MCF 10A (cell line): ENCODE measurements at regions not wholly inside any gene's neighbourhood (a gene's known extent, or its start where the extent isn't known, plus 50 kb on each side); places are given as distances from the start of the nearest gene placed in this dataset.

Experiments used
- BruUV-seq: library from RNA; stranded (reverse); fragments of 400-500 nt; replicated peaks from 2 replicates; lab custom pipeline; 2021; lab: Mats Ljungman, UMichigan
- CTCF ChIA-PET: fragments of 300-600 bp; sonication (Branson Sonifier 250); formaldehyde crosslinking; extraction: SDS; loops from one replicate; lab custom pipeline; 2021; ENCODE audit warnings: antibody characterized with exemption, inconsistent platforms; lab: Yijun Ruan, JAX
- POLR2A ChIA-PET: fragments of 300-600, 350-650 bp; sonication (Branson Sonifier 250); formaldehyde crosslinking; extraction: SDS; loops from one replicate; lab custom pipeline; 2020; ENCODE audit warnings: antibody characterized with exemption, inconsistent platforms; lab: Yijun Ruan, JAX
- DNase-seq: peaks from one replicate; pipeline ENCODE4 v3.0.0-alpha.2; 2018; ENCODE audit not compliant: unreplicated experiment
- H3K27ac Mint-ChIP-seq: one replicate; pipeline ENCODE4 v1.8.0; 2022; ENCODE audit warnings: mild to moderate bottlenecking, low read depth, mixed read lengths; ENCODE audit not compliant: unreplicated experiment
- H3K27me3 Mint-ChIP-seq: one replicate; pipeline ENCODE4 v1.8.0; 2022; ENCODE audit warnings: mixed read lengths; ENCODE audit not compliant: insufficient read depth, unreplicated experiment
- H3K36me3 Mint-ChIP-seq: one replicate; pipeline ENCODE4 v1.8.0; 2022; ENCODE audit warnings: mild to moderate bottlenecking, moderate library complexity, mixed read lengths; ENCODE audit not compliant: insufficient read depth, unreplicated experiment
- H3K4me1 Mint-ChIP-seq: one replicate; pipeline ENCODE4 v1.8.0; 2022; ENCODE audit warnings: mixed read lengths; ENCODE audit not compliant: insufficient read depth, unreplicated experiment
- H3K4me3 Mint-ChIP-seq: one replicate; pipeline ENCODE4 v1.8.0; 2022; ENCODE audit warnings: mild to moderate bottlenecking, moderate library complexity, mixed read lengths; ENCODE audit not compliant: unreplicated experiment
- H3K9me3 Mint-ChIP-seq: one replicate; pipeline ENCODE4 v1.8.0; 2022; ENCODE audit warnings: mixed read lengths; ENCODE audit not compliant: unreplicated experiment
- intact Hi-C: fragments of 100-400 bp; cut with micrococcal nuclease; formaldehyde crosslinking; loops from 2 replicates; pipeline ENCODE4 v1.14.1; 2022
- TF ChIP-seq, protein P1 (sequence below): fragments of 200-600 bp; IDR thresholded peaks from one replicate; pipeline ENCODE4 v1.8.0; 2022; ENCODE audit warnings: antibody characterized with exemption, mild to moderate bottlenecking; ENCODE audit not compliant: unreplicated experiment

DNA sequence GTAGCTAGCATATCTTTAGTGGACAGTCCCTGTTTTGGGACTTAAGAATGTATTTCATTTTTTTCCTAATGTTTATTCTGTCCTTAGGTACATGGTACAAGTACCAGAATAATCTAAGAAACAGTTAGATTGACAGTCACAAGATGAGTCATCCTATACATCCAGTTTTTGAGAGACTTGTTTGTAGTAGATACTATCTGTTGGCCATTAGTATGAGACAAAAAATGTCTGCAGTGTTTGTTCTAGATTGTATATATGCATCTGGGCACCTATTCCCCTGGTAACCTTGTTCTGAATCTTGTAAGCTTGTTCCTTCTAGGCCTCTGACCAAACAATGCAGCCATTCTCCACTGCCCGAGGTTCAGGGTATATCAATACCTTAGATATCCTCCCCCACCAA lies 1343.5 kb downstream of the SUCLG1 start:
- no TSS peak for BruUV-seq
- TF ChIP-seq, protein P1, sequence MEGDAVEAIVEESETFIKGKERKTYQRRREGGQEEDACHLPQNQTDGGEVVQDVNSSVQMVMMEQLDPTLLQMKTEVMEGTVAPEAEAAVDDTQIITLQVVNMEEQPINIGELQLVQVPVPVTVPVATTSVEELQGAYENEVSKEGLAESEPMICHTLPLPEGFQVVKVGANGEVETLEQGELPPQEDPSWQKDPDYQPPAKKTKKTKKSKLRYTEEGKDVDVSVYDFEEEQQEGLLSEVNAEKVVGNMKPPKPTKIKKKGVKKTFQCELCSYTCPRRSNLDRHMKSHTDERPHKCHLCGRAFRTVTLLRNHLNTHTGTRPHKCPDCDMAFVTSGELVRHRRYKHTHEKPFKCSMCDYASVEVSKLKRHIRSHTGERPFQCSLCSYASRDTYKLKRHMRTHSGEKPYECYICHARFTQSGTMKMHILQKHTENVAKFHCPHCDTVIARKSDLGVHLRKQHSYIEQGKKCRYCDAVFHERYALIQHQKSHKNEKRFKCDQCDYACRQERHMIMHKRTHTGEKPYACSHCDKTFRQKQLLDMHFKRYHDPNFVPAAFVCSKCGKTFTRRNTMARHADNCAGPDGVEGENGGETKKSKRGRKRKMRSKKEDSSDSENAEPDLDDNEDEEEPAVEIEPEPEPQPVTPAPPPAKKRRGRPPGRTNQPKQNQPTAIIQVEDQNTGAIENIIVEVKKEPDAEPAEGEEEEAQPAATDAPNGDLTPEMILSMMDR: no peak
- H3K4me3 Mint-ChIP-seq: no peak overlapping the region
- H3K9me3 Mint-ChIP-seq: no peaks in the 10 kb centered on the region
- no peak overlapping the region for H3K27ac Mint-ChIP-seq
- DNase-seq: no peak
- no peaks in the 10 kb centered on the region for H3K27me3 Mint-ChIP-seq
- ChIA-PET POLR2A (no interaction called here), CTCF (interaction anchor here (0.6 kb wide), 1 partner anchor 627 kb away, joined by 4 read pairs; no protein-coding TSS in a partner anchor)
- H3K4me1 Mint-ChIP-seq: no peaks in the 10 kb centered on the region
- intact Hi-C loops: no loop called here
- H3K36me3 Mint-ChIP-seq: no peaks in the 10 kb centered on the region

DNA sequence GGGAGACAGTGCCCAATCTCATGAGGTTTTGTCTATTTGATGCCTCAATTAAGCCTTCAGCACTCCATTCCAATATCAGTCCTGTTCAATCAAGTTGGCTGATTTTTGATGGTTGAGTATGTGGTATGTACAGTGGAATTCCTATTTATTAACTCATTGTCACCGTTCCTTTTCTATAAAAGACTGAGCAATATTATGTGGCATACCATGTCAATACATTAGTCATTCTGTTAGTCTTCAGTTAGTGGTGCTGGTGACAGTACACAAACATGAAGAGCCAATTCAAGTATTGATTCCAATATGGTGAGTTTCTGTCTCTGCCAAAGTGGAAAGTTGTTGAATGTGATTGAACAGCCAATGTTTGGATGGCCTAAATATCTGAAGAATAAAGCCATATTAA lies 1343.9 kb downstream of the SUCLG1 start:
- POLR2A ChIA-PET: no interaction called here
- intact Hi-C loops: no loop called here
- Mint-ChIP-seq H3K4me1 (no peaks in the 10 kb centered on the region), H3K27me3 (no peaks in the 10 kb centered on the region), H3K36me3 (no peaks in the 10 kb centered on the region), H3K4me3 (no peak overlapping the region), H3K27ac (no peak overlapping the region), H3K9me3 (no peaks in the 10 kb centered on the region)
- BruUV-seq: no TSS peak
- CTCF ChIA-PET: interaction anchor here (0.6 kb wide), 1 partner anchor 803 kb away, joined by 3 read pairs; no protein-coding TSS in a partner anchor
- TF ChIP-seq, protein P1: no peak
- DNase-seq: no peak

DNA sequence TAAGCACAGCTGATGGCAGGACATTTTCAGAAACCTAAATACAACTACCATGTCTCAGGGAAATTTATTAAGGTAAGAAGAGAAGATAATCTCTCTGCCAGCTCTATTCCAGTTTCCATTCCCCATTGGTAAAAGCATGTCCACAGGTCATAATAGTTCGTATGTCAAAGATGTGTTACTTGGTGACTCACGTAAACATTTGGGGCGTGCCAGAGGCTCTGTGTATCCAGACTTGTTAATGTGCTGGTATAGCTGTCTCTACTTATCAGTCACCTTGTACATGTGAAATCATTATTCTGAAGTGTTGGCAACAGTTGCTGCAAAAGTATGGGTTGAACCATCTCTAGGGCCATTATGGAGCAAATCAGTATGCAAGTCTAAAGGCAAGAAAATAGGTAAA lies 1345.1 kb downstream of the SUCLG1 start:
- no peak overlapping the region for H3K27ac Mint-ChIP-seq
- ChIA-PET POLR2A (no interaction called here), CTCF (no interaction called here)
- BruUV-seq: no TSS peak
- H3K4me3 Mint-ChIP-seq: no peak overlapping the region
- H3K4me1 Mint-ChIP-seq: peaks cover 6% of the 10 kb centered on the region
- H3K36me3 Mint-ChIP-seq: no peaks in the 10 kb centered on the region
- peaks cover 7% of the 10 kb centered on the region for H3K9me3 Mint-ChIP-seq
- intact Hi-C loops: no loop called here
- TF ChIP-seq, protein P1: no peak
- no peak for DNase-seq
- H3K27me3 Mint-ChIP-seq: no peaks in the 10 kb centered on the region

DNA sequence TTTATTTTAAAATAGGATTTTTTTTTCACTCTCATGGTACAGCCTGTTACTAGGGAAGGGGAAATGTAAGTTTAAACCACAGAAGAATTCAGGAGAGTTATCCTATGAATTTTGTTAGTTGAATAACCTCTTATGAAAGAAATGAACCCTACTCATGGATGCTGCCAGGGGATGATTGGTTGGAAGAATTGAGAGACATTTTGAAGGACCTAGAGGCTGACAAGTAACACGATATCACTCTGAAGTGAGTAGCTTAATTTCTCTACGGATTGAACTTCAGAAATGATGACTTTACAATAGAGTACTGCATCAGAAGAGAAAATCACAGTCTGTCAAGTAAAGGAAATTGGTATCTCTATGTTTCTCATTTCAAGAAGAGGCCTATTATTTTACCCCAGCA lies 1346.2 kb downstream of the SUCLG1 start:
- H3K27ac Mint-ChIP-seq: no peak overlapping the region
- intact Hi-C loops: no loop called here
- H3K36me3 Mint-ChIP-seq: no peaks in the 10 kb centered on the region
- POLR2A ChIA-PET: no interaction called here
- TF ChIP-seq, protein P1: no peak
- DNase-seq: no peak
- no peak overlapping the region for H3K4me3 Mint-ChIP-seq
- H3K9me3 Mint-ChIP-seq: peaks cover 7% of the 10 kb centered on the region
- no TSS peak for BruUV-seq
- no peaks in the 10 kb centered on the region for H3K27me3 Mint-ChIP-seq
- peaks cover 6% of the 10 kb centered on the region for H3K4me1 Mint-ChIP-seq
- CTCF ChIA-PET: no interaction called here
